Glutamatergic neuron (in vitro differentiated cells): ENCODE measurements at regions not wholly inside any gene's neighbourhood (a gene's known extent, or its start where the extent isn't known, plus 50 kb on each side); places are given as distances from the start of the nearest gene placed in this dataset.
"Not testable (repeated sequence)": the region's sequence is repeated elsewhere in the genome, so short reads cannot be mapped to it uniquely, and the experiment has no call there.

Experiments used
- DNase-seq: peaks from one replicate; pipeline ENCODE4 v3.0.0; 2022
- H3K27ac Mint-ChIP-seq: one replicate; pipeline ENCODE4 v1.8.0; 2020; ENCODE audit warnings: mild to moderate bottlenecking, mixed read lengths, inconsistent platforms; ENCODE audit not compliant: unreplicated experiment
- H3K27me3 Mint-ChIP-seq: one replicate; pipeline ENCODE4 v1.8.0; 2020; ENCODE audit warnings: mild to moderate bottlenecking, moderate library complexity, mixed read lengths, inconsistent platforms; ENCODE audit not compliant: unreplicated experiment
- H3K36me3 Mint-ChIP-seq: one replicate; pipeline ENCODE4 v1.8.0; 2020; ENCODE audit warnings: mild to moderate bottlenecking, mixed read lengths, inconsistent platforms; ENCODE audit not compliant: unreplicated experiment
- H3K4me1 Mint-ChIP-seq: one replicate; pipeline ENCODE4 v1.8.0; 2020; ENCODE audit warnings: mild to moderate bottlenecking, low read depth, mixed read lengths, inconsistent platforms; ENCODE audit not compliant: unreplicated experiment
- H3K4me3 Mint-ChIP-seq: one replicate; pipeline ENCODE4 v1.8.0; 2020; ENCODE audit warnings: mild to moderate bottlenecking, mixed read lengths, inconsistent platforms; ENCODE audit not compliant: unreplicated experiment
- H3K9me3 Mint-ChIP-seq: one replicate; pipeline ENCODE4 v1.8.0; 2020; ENCODE audit warnings: mild to moderate bottlenecking, moderate library complexity, mixed read lengths, inconsistent platforms; ENCODE audit not compliant: unreplicated experiment
- TF ChIP-seq, protein P1 (sequence below): fragments of 200-600 bp; sonication (generic); IDR thresholded peaks from one replicate; pipeline ENCODE4 v1.5.0; 2021; ENCODE audit not compliant: partially characterized antibody, unreplicated experiment

DNA sequence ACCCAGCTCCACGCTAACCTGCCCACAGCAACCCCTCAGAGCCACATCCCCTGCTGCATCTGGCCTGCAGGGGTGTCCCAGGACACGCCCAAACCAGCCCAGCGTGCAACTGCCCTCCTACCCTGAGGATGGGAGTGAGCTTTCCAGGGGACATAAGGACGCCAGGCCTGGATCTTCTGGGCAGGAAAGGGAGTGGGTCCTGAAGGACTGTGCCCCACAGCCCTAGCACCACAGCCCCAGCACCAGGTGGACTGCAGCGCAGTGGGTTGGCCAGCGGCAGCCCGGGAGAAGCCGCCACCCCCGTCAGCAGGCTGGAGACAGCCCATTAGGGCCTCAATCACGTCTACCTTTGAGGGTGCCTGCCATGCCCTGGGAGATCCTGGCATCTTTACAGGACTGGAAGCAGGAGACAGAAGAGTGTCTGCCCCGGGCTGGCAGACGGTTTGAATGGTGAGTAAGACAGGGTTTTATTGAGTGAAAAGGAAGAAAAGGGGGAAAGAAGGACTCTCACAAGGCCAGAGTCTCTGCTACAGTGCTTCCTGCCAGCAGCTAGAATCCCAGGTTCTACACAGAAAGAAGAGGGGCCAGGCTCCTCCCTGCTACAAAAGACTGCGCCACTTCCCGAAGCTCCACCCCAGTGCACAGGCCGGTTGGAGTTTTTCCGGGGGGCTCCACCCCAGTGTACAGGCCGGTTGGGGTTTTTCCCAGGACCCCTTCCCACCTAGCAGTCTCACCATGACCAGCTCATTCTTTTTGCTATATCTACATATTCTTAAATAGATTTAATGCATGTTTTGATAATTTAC is 69.8 kb upstream of the KCTD7 start:
- TF ChIP-seq, protein P1, sequence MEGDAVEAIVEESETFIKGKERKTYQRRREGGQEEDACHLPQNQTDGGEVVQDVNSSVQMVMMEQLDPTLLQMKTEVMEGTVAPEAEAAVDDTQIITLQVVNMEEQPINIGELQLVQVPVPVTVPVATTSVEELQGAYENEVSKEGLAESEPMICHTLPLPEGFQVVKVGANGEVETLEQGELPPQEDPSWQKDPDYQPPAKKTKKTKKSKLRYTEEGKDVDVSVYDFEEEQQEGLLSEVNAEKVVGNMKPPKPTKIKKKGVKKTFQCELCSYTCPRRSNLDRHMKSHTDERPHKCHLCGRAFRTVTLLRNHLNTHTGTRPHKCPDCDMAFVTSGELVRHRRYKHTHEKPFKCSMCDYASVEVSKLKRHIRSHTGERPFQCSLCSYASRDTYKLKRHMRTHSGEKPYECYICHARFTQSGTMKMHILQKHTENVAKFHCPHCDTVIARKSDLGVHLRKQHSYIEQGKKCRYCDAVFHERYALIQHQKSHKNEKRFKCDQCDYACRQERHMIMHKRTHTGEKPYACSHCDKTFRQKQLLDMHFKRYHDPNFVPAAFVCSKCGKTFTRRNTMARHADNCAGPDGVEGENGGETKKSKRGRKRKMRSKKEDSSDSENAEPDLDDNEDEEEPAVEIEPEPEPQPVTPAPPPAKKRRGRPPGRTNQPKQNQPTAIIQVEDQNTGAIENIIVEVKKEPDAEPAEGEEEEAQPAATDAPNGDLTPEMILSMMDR: no peak
- peak; percentile 28 for DNase-seq
- Mint-ChIP-seq H3K4me3 (no peak overlapping the region), H3K4me1 (no peaks in the 10 kb centered on the region), H3K9me3 (peaks cover 3% of the 10 kb centered on the region), H3K27me3 (peaks cover 2% of the 10 kb centered on the region), H3K27ac (no peak overlapping the region), H3K36me3 (no peaks in the 10 kb centered on the region)

DNA sequence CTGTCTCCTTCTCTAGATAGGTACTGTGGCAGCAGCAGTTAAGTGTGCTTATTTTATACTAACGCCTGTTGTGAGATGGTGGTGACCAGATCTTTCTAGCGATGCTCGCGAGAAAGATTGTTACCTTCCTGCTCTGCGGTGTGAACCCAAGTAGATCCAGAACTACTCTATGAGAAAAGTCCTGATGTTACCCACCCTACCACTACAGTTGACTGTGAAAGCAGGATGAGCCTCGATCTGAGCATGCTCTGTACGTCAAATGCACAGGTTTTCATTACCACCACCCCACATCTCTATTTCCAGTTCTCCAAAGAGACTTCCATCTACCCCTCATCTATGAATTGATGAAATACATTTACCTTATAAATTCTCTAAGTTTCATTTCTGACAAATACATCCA is 64.6 kb upstream of the KCTD7 start:
- Mint-ChIP-seq H3K4me1 (peaks cover 14% of the 10 kb centered on the region), H3K9me3 (peaks cover 3% of the 10 kb centered on the region), H3K36me3 (no peaks in the 10 kb centered on the region), H3K27ac (no peak overlapping the region), H3K4me3 (no peak overlapping the region), H3K27me3 (peaks cover 2% of the 10 kb centered on the region)
- TF ChIP-seq, protein P1: no peak
- DNase-seq: no peak

DNA sequence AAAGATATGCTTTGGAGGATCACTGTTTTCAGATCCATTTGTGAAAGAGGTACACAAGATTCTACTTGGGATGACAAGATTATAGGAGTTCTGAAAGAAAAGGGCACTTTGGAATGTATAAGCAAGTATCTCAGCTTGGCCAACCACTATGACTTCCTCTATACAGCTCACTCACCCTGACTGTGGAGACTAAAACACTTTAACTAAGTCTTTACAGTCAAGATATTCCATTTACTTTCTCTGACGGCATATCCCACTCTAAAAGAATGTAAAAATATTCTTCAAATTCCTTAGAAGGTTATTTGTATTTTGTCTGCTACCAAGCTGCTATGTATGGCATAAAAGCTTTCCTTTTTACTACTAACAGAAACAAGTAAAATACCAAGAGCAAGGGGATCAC is 58.5 kb upstream of the KCTD7 start:
- H3K9me3 Mint-ChIP-seq, H3K27ac Mint-ChIP-seq, DNase-seq: not testable (repeated sequence)

DNA sequence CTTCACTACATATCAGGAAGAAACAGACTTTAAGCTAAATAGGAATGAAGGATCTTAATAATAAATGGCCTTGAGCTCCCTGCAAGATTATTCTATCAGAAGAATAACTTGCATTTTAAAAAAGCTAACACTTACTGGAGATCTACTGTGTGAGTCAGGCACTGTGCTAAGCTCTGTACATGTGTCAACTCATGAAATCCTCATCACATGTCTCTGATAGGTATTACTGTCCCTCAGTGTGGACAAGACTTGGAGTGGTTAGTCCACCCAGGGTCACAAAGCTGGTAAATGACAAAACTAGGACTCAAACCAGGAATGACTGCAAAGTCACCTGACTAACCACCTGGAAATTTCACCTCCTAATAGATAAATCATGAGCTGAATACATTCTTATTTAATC is 57.1 kb upstream of the KCTD7 start:
- Mint-ChIP-seq H3K27me3 (peaks cover 2% of the 10 kb centered on the region), H3K4me3 (no peak overlapping the region), H3K4me1 (peaks cover 9% of the 10 kb centered on the region), H3K36me3 (no peaks in the 10 kb centered on the region), H3K9me3 (no peaks in the 10 kb centered on the region), H3K27ac (no peak overlapping the region)
- TF ChIP-seq, protein P1: no peak
- DNase-seq: no peak

More for the DNA sequence above, 58.5 kb upstream of the KCTD7 start:
- not testable (repeated sequence) for H3K4me3 Mint-ChIP-seq, H3K27me3 Mint-ChIP-seq, H3K36me3 Mint-ChIP-seq
- H3K4me1 Mint-ChIP-seq: peaks cover 14% of the 10 kb centered on the region

DNA sequence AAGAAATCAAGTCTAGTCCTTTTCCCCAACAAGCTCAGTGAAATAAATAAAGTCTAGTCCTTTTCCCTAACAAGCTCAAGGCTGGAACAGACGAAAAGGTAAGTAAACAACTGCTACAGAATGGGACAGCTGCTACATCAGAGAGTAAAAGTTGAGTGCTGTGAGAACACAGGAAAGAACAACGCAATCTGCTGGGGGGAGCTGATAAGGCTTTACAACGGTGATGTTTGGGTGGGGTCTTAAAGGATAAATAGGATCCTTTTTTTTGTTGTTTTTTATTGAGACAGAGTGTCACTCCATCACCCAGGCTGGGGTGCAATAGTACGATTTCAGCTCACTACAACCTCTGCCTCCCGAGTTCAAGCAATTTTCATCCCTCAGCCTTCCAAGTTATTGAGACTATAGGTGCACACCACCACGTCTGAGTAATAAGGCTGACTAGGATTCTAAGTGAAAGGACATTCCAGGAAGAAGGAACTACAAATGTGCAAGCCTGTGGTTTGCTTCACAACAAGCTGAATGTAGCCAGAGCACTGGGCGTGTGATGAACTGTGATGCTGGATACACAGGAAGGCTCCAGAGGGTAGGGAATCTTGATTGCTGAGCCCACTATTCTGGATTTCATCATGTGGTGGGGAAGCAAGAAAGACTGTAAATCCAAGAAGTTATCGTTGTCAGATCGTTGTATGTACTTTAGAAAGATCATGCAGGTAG is 54.7 kb upstream of the KCTD7 start:
- not testable (repeated sequence) for H3K9me3 Mint-ChIP-seq, H3K4me1 Mint-ChIP-seq, H3K27ac Mint-ChIP-seq, H3K27me3 Mint-ChIP-seq, H3K4me3 Mint-ChIP-seq, DNase-seq, H3K36me3 Mint-ChIP-seq

DNA sequence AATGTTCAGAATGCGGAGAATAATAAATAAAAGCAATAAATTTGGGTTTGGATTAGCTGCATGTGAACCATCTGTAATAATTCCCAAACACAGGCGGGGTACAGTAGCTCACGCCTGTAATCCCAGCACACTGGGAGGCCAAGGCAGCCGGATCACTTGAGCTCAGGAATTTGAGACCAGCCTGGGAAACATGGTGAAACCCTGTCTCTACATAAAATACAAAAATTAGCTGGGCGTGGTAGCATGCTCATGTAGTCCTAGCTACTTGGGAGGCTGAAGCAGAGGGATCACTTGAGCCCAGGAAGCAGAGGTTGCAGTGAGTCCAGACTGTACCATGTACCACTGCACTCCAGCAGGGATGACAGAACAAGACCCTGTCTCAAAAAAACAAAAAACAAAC is 53.9 kb upstream of the KCTD7 start:
- H3K4me3 Mint-ChIP-seq, H3K36me3 Mint-ChIP-seq, DNase-seq, H3K27ac Mint-ChIP-seq, H3K9me3 Mint-ChIP-seq, H3K4me1 Mint-ChIP-seq, H3K27me3 Mint-ChIP-seq: not testable (repeated sequence)
